Mononuclear cell (primary cell): ENCODE measurements at regions not wholly inside any gene's neighbourhood (a gene's known extent, or its start where the extent isn't known, plus 50 kb on each side); places are given as distances from the start of the nearest gene placed in this dataset.

ENCODE experiments used
- H3K27me3 ChIP-seq: 2 replicates; pipeline ENCODE4 v1.6.0; 2011; ENCODE audit warnings: low read length, control low read depth; ENCODE audit not compliant: insufficient read depth
- H3K4me1 ChIP-seq: 2 replicates; pipeline ENCODE4 v1.5.1; 2011; ENCODE audit warnings: mild to moderate bottlenecking, low read length, control low read depth; ENCODE audit not compliant: insufficient read depth
- H3K4me3 ChIP-seq: 2 replicates; pipeline ENCODE4 v1.5.1; 2011; ENCODE audit warnings: mild to moderate bottlenecking, low read length, moderate library complexity
- H3K9me3 ChIP-seq: 2 replicates; pipeline ENCODE4 v1.5.1; 2011; ENCODE audit warnings: low read depth, mild to moderate bottlenecking, control low read depth, low read length

GRCh38 chr6:25041485-25042035, 105.8 kb upstream of the RIPOR2 start:
- Histone ChIP-seq H3K27me3 (no peaks in the 10 kb centered on the region), H3K9me3 (no peaks in the 10 kb centered on the region), H3K4me1 (peaks cover 61% of the 10 kb centered on the region), H3K4me3 (peak overlapping the region; percentile 38)

- Histone ChIP-seq H3K4me3 (peak overlapping the region; percentile 38), H3K4me1 (peaks cover 56% of the 10 kb centered on the region), H3K27me3 (no peaks in the 10 kb centered on the region), H3K9me3 (no peaks in the 10 kb centered on the region)
Measured at GRCh38 chr6:25042036-25042521, 106.3 kb upstream of the RIPOR2 start.

- H3K4me1 ChIP-seq, result peaks cover 53% of the 10 kb centered on the region
- H3K4me3 ChIP-seq, result no peak overlapping the region
- no peaks in the 10 kb centered on the region for H3K27me3 ChIP-seq
- H3K9me3 ChIP-seq, result no peaks in the 10 kb centered on the region
Measured at GRCh38 chr6:25042536-25042935, 106.8 kb upstream of the RIPOR2 start.

- H3K9me3 ChIP-seq, result no peaks in the 10 kb centered on the region
- no peaks in the 10 kb centered on the region for H3K27me3 ChIP-seq
- peaks cover 53% of the 10 kb centered on the region for H3K4me1 ChIP-seq
- H3K4me3 ChIP-seq, result no peak overlapping the region
Measured at GRCh38 chr6:25042984-25043725, 107.4 kb upstream of the RIPOR2 start.

- H3K9me3 ChIP-seq, result no peaks in the 10 kb centered on the region
- no peaks in the 10 kb centered on the region for H3K27me3 ChIP-seq
- H3K4me3 ChIP-seq, result no peak overlapping the region
- H3K4me1 ChIP-seq, result peaks cover 47% of the 10 kb centered on the region
Measured at GRCh38 chr6:25043892-25044291, 108.1 kb upstream of the RIPOR2 start.

- Histone ChIP-seq H3K4me1 (peaks cover 44% of the 10 kb centered on the region), H3K9me3 (no peaks in the 10 kb centered on the region), H3K4me3 (no peak overlapping the region), H3K27me3 (no peaks in the 10 kb centered on the region)
Measured at GRCh38 chr6:25046942-25047341, 111.2 kb upstream of the RIPOR2 start.

GRCh38 chr6:25050356-25050755, 114.6 kb upstream of the RIPOR2 start:
- peaks cover 56% of the 10 kb centered on the region for H3K4me1 ChIP-seq
- H3K9me3 ChIP-seq, result no peaks in the 10 kb centered on the region
- H3K4me3 ChIP-seq, result no peak overlapping the region
- H3K27me3 ChIP-seq, result no peaks in the 10 kb centered on the region

GRCh38 chr6:25051083-25051482, 115.3 kb upstream of the RIPOR2 start:
- Histone ChIP-seq H3K27me3 (no peaks in the 10 kb centered on the region), H3K4me3 (no peak overlapping the region), H3K9me3 (no peaks in the 10 kb centered on the region), H3K4me1 (peaks cover 63% of the 10 kb centered on the region)

- peaks cover 74% of the 10 kb centered on the region for H3K4me1 ChIP-seq
Measured at GRCh38 chr6:25052181-25052580, 116.4 kb upstream of the RIPOR2 start.

GRCh38 chr6:25053875-25054371, 118.2 kb upstream of the RIPOR2 start:
- Histone ChIP-seq H3K4me1 (peaks cover 80% of the 10 kb centered on the region), H3K27me3 (no peaks in the 10 kb centered on the region), H3K9me3 (no peaks in the 10 kb centered on the region), H3K4me3 (no peak overlapping the region)

More at GRCh38 chr6:25052181-25052580, 116.4 kb upstream of the RIPOR2 start:
- Histone ChIP-seq H3K4me3 (no peak overlapping the region), H3K27me3 (no peaks in the 10 kb centered on the region), H3K9me3 (no peaks in the 10 kb centered on the region)

- Histone ChIP-seq H3K4me3 (no peak overlapping the region), H3K27me3 (no peaks in the 10 kb centered on the region), H3K9me3 (no peaks in the 10 kb centered on the region), H3K4me1 (peaks cover 79% of the 10 kb centered on the region)
Measured at GRCh38 chr6:25054469-25054868, 118.7 kb upstream of the RIPOR2 start.

GRCh38 chr6:25056130-25056529, 120.4 kb upstream of the RIPOR2 start:
- H3K27me3 ChIP-seq, result no peaks in the 10 kb centered on the region
- H3K9me3 ChIP-seq, result no peaks in the 10 kb centered on the region
- H3K4me3 ChIP-seq, result no peak overlapping the region
- H3K4me1 ChIP-seq, result peaks cover 62% of the 10 kb centered on the region

- no peaks in the 10 kb centered on the region for H3K27me3 ChIP-seq
- no peaks in the 10 kb centered on the region for H3K9me3 ChIP-seq
- no peak overlapping the region for H3K4me3 ChIP-seq
- peaks cover 51% of the 10 kb centered on the region for H3K4me1 ChIP-seq
Measured at GRCh38 chr6:25057111-25057905, 121.5 kb upstream of the RIPOR2 start.

GRCh38 chr6:25058441-25058840, 122.7 kb upstream of the RIPOR2 start:
- no peak overlapping the region for H3K4me3 ChIP-seq

GRCh38 chr6:25058941-25059340, 123.2 kb upstream of the RIPOR2 start:
- Histone ChIP-seq H3K4me1 (peaks cover 38% of the 10 kb centered on the region), H3K4me3 (no peak overlapping the region), H3K9me3 (no peaks in the 10 kb centered on the region), H3K27me3 (no peaks in the 10 kb centered on the region)

More at GRCh38 chr6:25058441-25058840, 122.7 kb upstream of the RIPOR2 start:
- Histone ChIP-seq H3K4me1 (peaks cover 43% of the 10 kb centered on the region), H3K27me3 (no peaks in the 10 kb centered on the region), H3K9me3 (no peaks in the 10 kb centered on the region)
